ENCODE measurements at regions not wholly inside any gene's neighbourhood (a gene's known extent, or its start where the extent isn't known, plus 50 kb on each side); places are given as distances from the start of the nearest gene placed in this dataset.

- ChIA-PET CTCF (no interaction called here), POLR2A (no interaction called here)
- no peaks in the 10 kb centered on the region for H3K27me3 ChIP-seq (ENCODE audit: control insufficient read depth, insufficient read depth, low read length)
- H3K27ac ChIP-seq (ENCODE audit: low read depth, low read length) = no peak overlapping the region
- no peak for TF ChIP-seq CTCF (IDR thresholded peaks at IDR 0.05; ENCODE audit: low read depth, low read length)
- no peak overlapping the region for H3K4me3 ChIP-seq (ENCODE audit: low read depth, low read length)
- DNase-seq (ENCODE audit: low read depth, low spot score) = no peak
- H3K9me3 ChIP-seq (ENCODE audit: control insufficient read depth, insufficient read depth, low read length) = peaks cover 10% of the 10 kb centered on the region; the same call in 1 of the 2 replicates
Measured at GRCh38 chr6:76490456-76490855, 418.0 kb upstream of the IMPG1 start.

GRCh38 chr6:76481101-76481500 lies 408.6 kb upstream of the IMPG1 start:
- ChIA-PET CTCF (no interaction called here), POLR2A (no interaction called here)
- no peak for TF ChIP-seq CTCF (IDR thresholded peaks at IDR 0.05; ENCODE audit: low read depth, low read length)
- H3K9me3 ChIP-seq (ENCODE audit: control insufficient read depth, insufficient read depth, low read length) = peaks cover 17% of the 10 kb centered on the region
- H3K27ac ChIP-seq (ENCODE audit: low read depth, low read length) = no peak overlapping the region
- no peak overlapping the region for H3K4me3 ChIP-seq (ENCODE audit: low read depth, low read length)
- H3K27me3 ChIP-seq (ENCODE audit: control insufficient read depth, insufficient read depth, low read length) = no peaks in the 10 kb centered on the region
- DNase-seq (ENCODE audit: low read depth, low spot score) = no peak

GRCh38 chr6:76472858-76473257 lies 400.4 kb upstream of the IMPG1 start:
- Histone ChIP-seq H3K9me3 (ENCODE audit: control insufficient read depth, insufficient read depth, low read length) (peaks cover 15% of the 10 kb centered on the region), H3K4me3 (ENCODE audit: low read depth, low read length) (no peak overlapping the region), H3K27ac (ENCODE audit: low read depth, low read length) (no peak overlapping the region), H3K27me3 (ENCODE audit: control insufficient read depth, insufficient read depth, low read length) (no peaks in the 10 kb centered on the region)
- CTCF ChIA-PET = no interaction called here
- DNase-seq (ENCODE audit: low read depth, low spot score) = no peak
- no peak for TF ChIP-seq CTCF (IDR thresholded peaks at IDR 0.05; ENCODE audit: low read depth, low read length)
- POLR2A ChIA-PET = no interaction called here

- POLR2A ChIA-PET = no interaction called here
- no peak for TF ChIP-seq CTCF (IDR thresholded peaks at IDR 0.05; ENCODE audit: low read depth, low read length)
- no peaks in the 10 kb centered on the region for H3K27me3 ChIP-seq (ENCODE audit: control insufficient read depth, insufficient read depth, low read length)
- CTCF ChIA-PET = no interaction called here
- H3K9me3 ChIP-seq (ENCODE audit: control insufficient read depth, insufficient read depth, low read length) = peaks cover 2% of the 10 kb centered on the region; the same call in 1 of the 2 replicates
- no peak overlapping the region for H3K4me3 ChIP-seq (ENCODE audit: low read depth, low read length)
- DNase-seq (ENCODE audit: low read depth, low spot score) = no peak
- no peak overlapping the region for H3K27ac ChIP-seq (ENCODE audit: low read depth, low read length)
Measured at GRCh38 chr6:76466286-76466685, 393.8 kb upstream of the IMPG1 start.

- ChIA-PET POLR2A (no interaction called here), CTCF (no interaction called here)
- no peak overlapping the region for H3K4me3 ChIP-seq (ENCODE audit: low read depth, low read length)
- no peak overlapping the region for H3K27ac ChIP-seq (ENCODE audit: low read depth, low read length)
- no peak for TF ChIP-seq CTCF (IDR thresholded peaks at IDR 0.05; ENCODE audit: low read depth, low read length)
- DNase-seq (ENCODE audit: low read depth, low spot score) = no peak
- H3K9me3 ChIP-seq (ENCODE audit: control insufficient read depth, insufficient read depth, low read length) = peaks cover 2% of the 10 kb centered on the region; the same call in 1 of the 2 replicates
- H3K27me3 ChIP-seq (ENCODE audit: control insufficient read depth, insufficient read depth, low read length) = no peaks in the 10 kb centered on the region
Measured at GRCh38 chr6:76465410-76465809, 392.9 kb upstream of the IMPG1 start.
